NCI-H2107 treated with DMSO at 0.1 percent for 48 hours (cell line): ENCODE measurements at regions not wholly inside any gene's neighbourhood (a gene's known extent, or its start where the extent isn't known, plus 50 kb on each side); places are given as distances from the start of the nearest gene placed in this dataset.

Source experiments
- DNase-seq: peaks from one replicate; lab custom pipeline; 2025; ENCODE audit not compliant: unreplicated experiment; lab: John Stamatoyannopoulos, UW

- DNase-seq, result no peak
These were observed 74.8 kb downstream of the ZNF280B start for GRCh38 chr22:22433770-22434169.
